Nephron (organoid): ENCODE measurements at regions not wholly inside any gene's neighbourhood (a gene's known extent, or its start where the extent isn't known, plus 50 kb on each side); places are given as distances from the start of the nearest gene placed in this dataset.

Experiments
- H3K27ac Mint-ChIP-seq, 3 experiments: 2 replicates each; pipeline ENCODE4 v1.8.0; 2020; ENCODE audit warnings: mixed read lengths in 3 of 3, mild to moderate bottlenecking in 2 of 3, moderate library complexity in 1 of 3
- H3K27me3 Mint-ChIP-seq: 2 replicates; pipeline ENCODE4 v1.8.0; 2021; ENCODE audit warnings: low read depth, mild to moderate bottlenecking, moderate library complexity, mixed read lengths
- H3K36me3 Mint-ChIP-seq: 2 replicates; pipeline ENCODE4 v1.8.0; 2020; ENCODE audit warnings: low read depth, mixed read lengths
- H3K4me1 Mint-ChIP-seq: 2 replicates; pipeline ENCODE4 v1.8.0; 2020; ENCODE audit warnings: mixed read lengths
- H3K4me3 Mint-ChIP-seq, 3 experiments: 2 replicates each; pipeline ENCODE4 v1.8.0; 2020; ENCODE audit warnings: mild to moderate bottlenecking in 3 of 3, mixed read lengths in 3 of 3, moderate library complexity in 2 of 3
- H3K9me3 Mint-ChIP-seq: 2 replicates; pipeline ENCODE4 v1.8.0; 2020; ENCODE audit warnings: mixed read lengths
- TF ChIP-seq, protein P1 (sequence below), 3 experiments: fragments of 200-600 bp; sonication (generic); IDR thresholded peaks; one replicate each; pipeline ENCODE4 v1.5.0; 2021; ENCODE audit warnings: antibody characterized with exemption in 3 of 3; ENCODE audit not compliant: unreplicated experiment in 3 of 3

DNA sequence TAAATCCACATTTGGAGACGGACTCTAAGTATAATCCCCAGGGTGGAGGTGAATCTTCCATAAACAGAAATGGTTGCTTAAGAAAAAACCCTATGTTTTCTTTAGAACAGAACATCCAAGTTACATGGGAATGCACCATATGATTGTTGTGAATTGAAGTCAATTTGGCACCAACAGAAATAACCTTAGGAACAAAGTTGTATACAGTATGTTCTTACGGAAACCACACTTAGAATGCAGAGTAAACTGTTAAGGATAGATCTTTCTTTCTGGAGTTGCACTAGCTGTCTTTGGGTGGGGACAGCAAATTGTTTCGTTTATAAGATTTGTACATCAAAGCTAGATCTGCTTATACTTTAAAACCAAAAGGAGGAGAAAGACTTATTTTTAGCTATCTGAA, 316.4 kb downstream of the PTEN start:
- Mint-ChIP-seq H3K4me1 (no peaks in the 10 kb centered on the region), H3K27ac (no peak overlapping the region), H3K4me3 (no peak overlapping the region), H3K36me3 (no peaks in the 10 kb centered on the region), H3K9me3 (peaks cover 23% of the 10 kb centered on the region), H3K27me3 (no peaks in the 10 kb centered on the region)
- TF ChIP-seq, protein P1, sequence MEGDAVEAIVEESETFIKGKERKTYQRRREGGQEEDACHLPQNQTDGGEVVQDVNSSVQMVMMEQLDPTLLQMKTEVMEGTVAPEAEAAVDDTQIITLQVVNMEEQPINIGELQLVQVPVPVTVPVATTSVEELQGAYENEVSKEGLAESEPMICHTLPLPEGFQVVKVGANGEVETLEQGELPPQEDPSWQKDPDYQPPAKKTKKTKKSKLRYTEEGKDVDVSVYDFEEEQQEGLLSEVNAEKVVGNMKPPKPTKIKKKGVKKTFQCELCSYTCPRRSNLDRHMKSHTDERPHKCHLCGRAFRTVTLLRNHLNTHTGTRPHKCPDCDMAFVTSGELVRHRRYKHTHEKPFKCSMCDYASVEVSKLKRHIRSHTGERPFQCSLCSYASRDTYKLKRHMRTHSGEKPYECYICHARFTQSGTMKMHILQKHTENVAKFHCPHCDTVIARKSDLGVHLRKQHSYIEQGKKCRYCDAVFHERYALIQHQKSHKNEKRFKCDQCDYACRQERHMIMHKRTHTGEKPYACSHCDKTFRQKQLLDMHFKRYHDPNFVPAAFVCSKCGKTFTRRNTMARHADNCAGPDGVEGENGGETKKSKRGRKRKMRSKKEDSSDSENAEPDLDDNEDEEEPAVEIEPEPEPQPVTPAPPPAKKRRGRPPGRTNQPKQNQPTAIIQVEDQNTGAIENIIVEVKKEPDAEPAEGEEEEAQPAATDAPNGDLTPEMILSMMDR (IDR thresholded peaks at IDR 0.05; ENCODE audit: unreplicated experiment in 3 of 3): no peak

DNA sequence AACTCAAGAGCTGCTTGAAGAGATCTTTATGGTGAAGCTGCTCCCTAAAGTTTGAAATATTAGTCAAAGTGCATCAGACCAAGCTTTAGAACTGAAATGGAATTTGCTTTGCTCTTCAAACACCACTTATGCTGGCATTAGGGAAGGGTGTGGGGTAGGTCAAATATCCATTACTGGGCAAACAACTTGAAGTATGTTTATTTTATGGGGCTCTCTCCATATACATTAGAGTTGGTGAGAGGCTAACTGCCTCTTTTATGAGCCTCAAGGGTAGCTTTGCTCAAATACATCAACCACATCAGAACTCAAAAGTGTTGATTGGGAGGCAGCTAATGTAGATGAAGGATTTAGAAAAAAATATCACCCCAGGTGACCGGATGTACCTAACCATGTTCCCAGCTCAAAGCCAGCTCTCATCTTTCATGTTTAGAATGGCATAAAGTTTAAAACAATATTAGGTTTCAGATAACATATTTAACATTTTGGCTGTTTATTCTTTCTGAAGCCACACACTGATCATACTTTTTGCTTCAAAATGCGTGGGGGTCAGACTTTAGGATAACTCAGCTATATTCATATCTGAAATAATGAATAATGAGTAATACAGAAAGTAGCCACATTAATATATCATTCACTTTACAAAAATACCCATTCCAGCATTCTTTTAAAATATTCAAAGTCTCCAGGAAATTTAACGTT, 318.6 kb downstream of the PTEN start:
- no peak overlapping the region for H3K27ac Mint-ChIP-seq
- TF ChIP-seq, protein P1 (IDR thresholded peaks at IDR 0.05; ENCODE audit: unreplicated experiment in 3 of 3): no peak
- H3K9me3 Mint-ChIP-seq: peaks cover 11% of the 10 kb centered on the region
- H3K27me3 Mint-ChIP-seq: no peaks in the 10 kb centered on the region
- H3K36me3 Mint-ChIP-seq: no peaks in the 10 kb centered on the region
- peaks cover 8% of the 10 kb centered on the region for H3K4me1 Mint-ChIP-seq
- H3K4me3 Mint-ChIP-seq: no peak overlapping the region

DNA sequence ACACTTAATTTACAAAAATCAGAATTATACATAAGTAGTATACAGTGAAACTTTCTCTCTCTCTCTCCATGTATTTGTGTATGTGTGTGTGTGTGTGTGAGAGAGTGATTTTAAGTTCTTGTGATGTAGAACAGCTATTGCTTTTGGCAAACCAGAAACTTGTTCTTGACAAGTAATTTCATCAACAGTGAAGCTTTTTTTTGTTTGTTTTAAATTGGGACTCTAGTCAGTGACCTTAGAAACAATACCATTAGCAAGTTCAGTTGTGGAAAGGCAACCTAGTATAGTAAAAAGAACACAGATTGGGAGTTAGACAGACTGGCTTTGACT, 319.1 kb downstream of the PTEN start:
- Mint-ChIP-seq H3K27me3 (no peaks in the 10 kb centered on the region), H3K36me3 (no peaks in the 10 kb centered on the region), H3K4me3 (no peak overlapping the region), H3K27ac (no peak overlapping the region), H3K4me1 (peaks cover 8% of the 10 kb centered on the region), H3K9me3 (peaks cover 6% of the 10 kb centered on the region)
- TF ChIP-seq, protein P1 (IDR thresholded peaks at IDR 0.05; ENCODE audit: unreplicated experiment in 3 of 3): no peak

DNA sequence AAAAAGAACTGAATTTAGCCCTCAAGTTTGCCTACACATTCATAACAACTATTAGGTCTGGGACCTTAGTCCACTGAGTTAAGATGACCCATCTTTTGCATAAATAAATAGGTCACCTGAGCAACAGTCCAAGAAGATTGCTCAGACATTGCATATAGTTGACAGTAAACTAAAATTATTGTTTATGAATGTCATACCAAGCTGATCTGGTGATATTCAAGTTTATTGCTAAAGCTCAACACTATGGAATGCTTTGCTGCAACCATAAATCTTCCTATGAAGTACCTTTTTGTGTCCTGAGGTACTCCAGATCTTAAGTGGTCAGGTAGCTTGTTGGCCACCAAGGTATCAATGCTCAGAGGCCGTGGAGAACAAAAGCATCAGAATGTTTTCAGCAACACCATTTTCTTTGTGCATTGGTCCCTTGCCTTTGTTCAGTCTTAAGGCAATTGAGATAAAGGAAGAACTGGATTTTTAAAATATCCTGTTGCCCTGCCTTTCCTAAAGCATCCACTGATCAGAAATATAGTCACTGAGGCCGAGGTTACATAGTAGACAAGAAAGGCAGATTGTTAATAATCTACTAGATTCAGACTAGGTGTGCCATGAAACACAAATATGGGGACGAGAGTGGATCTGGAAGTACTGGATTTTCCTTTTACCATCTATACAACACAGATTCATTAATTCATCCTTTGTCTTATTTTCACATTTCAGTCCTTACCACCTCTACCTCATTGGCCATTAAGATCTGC, 321.3 kb downstream of the PTEN start:
- Mint-ChIP-seq H3K4me1 (peaks cover 8% of the 10 kb centered on the region), H3K27me3 (no peaks in the 10 kb centered on the region), H3K4me3 (no peak overlapping the region), H3K9me3 (no peaks in the 10 kb centered on the region), H3K36me3 (no peaks in the 10 kb centered on the region), H3K27ac (no peak overlapping the region)
- TF ChIP-seq, protein P1 (IDR thresholded peaks at IDR 0.05; ENCODE audit: unreplicated experiment in 3 of 3): no peak

DNA sequence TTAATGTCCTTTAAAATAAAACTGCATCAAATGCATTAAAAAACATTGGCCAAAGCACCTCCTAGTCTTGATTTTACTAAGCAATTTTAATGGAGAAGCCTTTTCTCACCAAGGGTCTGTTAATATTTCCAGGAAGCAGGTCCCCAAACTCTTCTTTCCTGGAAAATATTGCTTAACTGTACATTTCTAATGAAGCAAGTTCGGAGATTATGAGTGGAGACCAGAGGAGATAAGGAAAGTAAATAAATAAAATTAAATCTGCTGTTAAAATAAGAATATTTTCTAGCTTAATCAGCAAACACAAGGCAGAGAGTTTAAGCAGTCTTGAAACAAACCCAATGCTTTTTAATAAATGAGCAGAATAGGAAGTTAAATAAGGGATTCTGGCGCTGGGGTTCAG, 322.4 kb downstream of the PTEN start:
- Mint-ChIP-seq H3K4me3 (no peak overlapping the region), H3K36me3 (no peaks in the 10 kb centered on the region), H3K27ac (no peak overlapping the region), H3K27me3 (no peaks in the 10 kb centered on the region), H3K9me3 (no peaks in the 10 kb centered on the region), H3K4me1 (peaks cover 8% of the 10 kb centered on the region)
- TF ChIP-seq, protein P1 (IDR thresholded peaks at IDR 0.05; ENCODE audit: unreplicated experiment in 3 of 3): no peak

DNA sequence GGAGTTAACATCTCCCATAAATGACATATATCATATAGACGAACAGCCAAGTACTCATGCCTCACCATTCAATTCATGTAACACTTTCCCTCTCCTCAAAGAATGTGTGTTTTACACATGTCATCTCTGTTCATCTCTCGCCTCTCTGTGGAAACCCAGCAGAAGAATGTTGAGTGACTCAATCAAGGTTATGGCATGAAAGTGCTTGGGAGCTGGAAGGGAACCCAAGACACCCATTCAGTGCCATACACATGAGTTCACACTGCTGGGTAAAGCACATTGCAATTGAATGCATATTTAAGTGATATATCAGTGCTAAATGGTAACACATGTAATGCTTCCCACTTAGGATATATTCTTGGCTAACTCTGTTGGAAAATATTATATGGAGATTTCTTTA, 322.9 kb downstream of the PTEN start:
- Mint-ChIP-seq H3K27me3 (no peaks in the 10 kb centered on the region), H3K27ac (no peak overlapping the region), H3K4me3 (no peak overlapping the region), H3K9me3 (no peaks in the 10 kb centered on the region), H3K36me3 (no peaks in the 10 kb centered on the region), H3K4me1 (peaks cover 8% of the 10 kb centered on the region)
- TF ChIP-seq, protein P1 (IDR thresholded peaks at IDR 0.05; ENCODE audit: unreplicated experiment in 3 of 3): no peak
